ENCODE measurements at regions not wholly inside any gene's neighbourhood (a gene's known extent, or its start where the extent isn't known, plus 50 kb on each side); places are given as distances from the start of the nearest gene placed in this dataset.

DNA sequence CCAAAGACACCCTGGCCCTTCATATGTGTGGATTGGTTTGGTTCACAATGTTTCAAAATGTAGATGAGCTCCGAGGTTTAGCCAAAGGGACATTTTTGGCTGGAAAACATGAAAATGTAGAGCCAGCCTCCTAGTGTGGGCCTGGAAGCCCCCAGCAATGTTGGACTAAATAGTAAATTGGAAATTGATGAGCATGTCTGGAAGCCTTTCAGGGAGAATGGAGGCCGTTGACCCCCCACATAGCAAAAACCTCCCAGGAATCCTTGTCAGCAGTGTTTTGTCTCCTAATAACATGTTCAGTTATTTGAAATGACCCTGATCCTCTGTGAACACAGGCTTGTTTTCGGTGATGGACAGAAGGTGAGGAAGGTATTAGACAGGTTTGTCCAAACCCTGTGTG is 65.1 kb upstream of the TBX3 start:
- intact Hi-C loops (cut with DNase I) = no loop called here
- Histone ChIP-seq H3K36me3 (no peaks in the 10 kb centered on the region), H3K27me3 (no peaks in the 10 kb centered on the region), H3K4me1 (no peaks in the 10 kb centered on the region), H3K9me3 (no peaks in the 10 kb centered on the region), H3K4me3 (no peak overlapping the region), H3K27ac (no peak overlapping the region)
- no peak for ATAC-seq
- WGBS (ENCODE audit: insufficient coverage, low coverage, low lambda C conversion rate, missing lambda C conversion rate) = 74% methylated on average over 3 of the region's 3 CpGs
- TF ChIP-seq CTCF (IDR thresholded peaks at IDR 0.05) = no peak
- TF ChIP-seq POLR2A (IDR thresholded peaks at IDR 0.05) = no peak
- no peak for DNase-seq

- no peak for TF ChIP-seq POLR2A (IDR thresholded peaks at IDR 0.05)
- TF ChIP-seq CTCF (IDR thresholded peaks at IDR 0.05) = no peak
- intact Hi-C loops (cut with DNase I) = no loop called here
- ATAC-seq (no peak), DNase-seq (no peak)
- no peak overlapping the region for H3K4me3 ChIP-seq
- no peaks in the 10 kb centered on the region for H3K9me3 ChIP-seq
- no peaks in the 10 kb centered on the region for H3K4me1 ChIP-seq
- H3K27me3 ChIP-seq = no peaks in the 10 kb centered on the region
- no peak overlapping the region for H3K27ac ChIP-seq
- H3K36me3 ChIP-seq = no peaks in the 10 kb centered on the region
- 67% methylated on average over 15 of the region's 20 CpGs for WGBS (ENCODE audit: insufficient coverage, low coverage, low lambda C conversion rate, missing lambda C conversion rate)
Observed at GRCh38 chr12:114747012-114747858, 63.3 kb upstream of the TBX3 start.

- Histone ChIP-seq H3K4me3 (no peak overlapping the region), H3K27me3 (no peaks in the 10 kb centered on the region), H3K9me3 (no peaks in the 10 kb centered on the region), H3K4me1 (no peaks in the 10 kb centered on the region), H3K27ac (no peak overlapping the region), H3K36me3 (no peaks in the 10 kb centered on the region)
- DNase-seq (no peak), ATAC-seq (no peak)
- intact Hi-C loops (cut with DNase I) = no loop called here
- no peak for TF ChIP-seq POLR2A (IDR thresholded peaks at IDR 0.05)
- no peak for TF ChIP-seq CTCF (IDR thresholded peaks at IDR 0.05)
- WGBS (ENCODE audit: insufficient coverage, low coverage, low lambda C conversion rate, missing lambda C conversion rate) = 48% methylated on average over 5 of the region's 6 CpGs
Observed at GRCh38 chr12:114746297-114747011, 62.5 kb upstream of the TBX3 start.

GRCh38 chr12:114744691-114745090 is 60.7 kb upstream of the TBX3 start:
- Histone ChIP-seq H3K9me3 (no peaks in the 10 kb centered on the region), H3K27ac (no peak overlapping the region), H3K4me3 (no peak overlapping the region), H3K27me3 (no peaks in the 10 kb centered on the region), H3K36me3 (no peaks in the 10 kb centered on the region), H3K4me1 (no peaks in the 10 kb centered on the region)
- WGBS (ENCODE audit: insufficient coverage, low coverage, low lambda C conversion rate, missing lambda C conversion rate) = 75% methylated on average over 11 of the region's 15 CpGs
- DNase-seq (no peak), ATAC-seq (no peak)
- intact Hi-C loops (cut with DNase I) = no loop called here
- TF ChIP-seq CTCF (IDR thresholded peaks at IDR 0.05) = no peak
- TF ChIP-seq POLR2A (IDR thresholded peaks at IDR 0.05) = no peak
